Right lobe of liver (tissue), 4 donors: ENCODE measurements at regions not wholly inside any gene's neighbourhood (a gene's known extent, or its start where the extent isn't known, plus 50 kb on each side); places are given as distances from the start of the nearest gene placed in this dataset.

Experiments used
- CTCF ChIP-seq, 4 donors: fragments of 200-600 bp in 3 of 4; fragments of 450-650 bp in 1 of 4; IDR thresholded peaks; one replicate each; pipeline versions ENCODE4 v1.5.1 to v1.8.0; 2016 to 2022; ENCODE audit warnings: antibody characterized with exemption in 4 of 4, mild to moderate bottlenecking in 2 of 4
- POLR2A ChIP-seq: fragments of 450-650 bp; IDR thresholded peaks from one replicate; pipeline ENCODE4 v1.6.1; 2017; ENCODE audit warnings: antibody characterized with exemption, mild to moderate bottlenecking
- donor health status: DM: no; HTN: no; CAD: no.
- donor health status: DM: no; HTN: no; CAD: no.
- donor health status: DM: no; HTN: yes; CAD: no.

GRCh38 chr5:86918246-86918645 lies 300.5 kb downstream of the COX7C start:
- TF ChIP-seq CTCF (IDR thresholded peaks at IDR 0.05) (no peak), POLR2A (no peak)
